GM18519 (cell line): ENCODE measurements at regions not wholly inside any gene's neighbourhood (a gene's known extent, or its start where the extent isn't known, plus 50 kb on each side); places are given as distances from the start of the nearest gene placed in this dataset.

ENCODE experiments used
- ATAC-seq: cut with Tn5 transposase; IDR thresholded peaks from one replicate; pipeline ENCODE4 v1.9.1; 2021; ENCODE audit warnings: mild to moderate bottlenecking, moderate library complexity; ENCODE audit not compliant: unreplicated experiment, low FRiP score

- no peak for ATAC-seq
Observed at GRCh38 chr20:60587986-60588385, 629.8 kb downstream of the CDH26 start.

DNA sequence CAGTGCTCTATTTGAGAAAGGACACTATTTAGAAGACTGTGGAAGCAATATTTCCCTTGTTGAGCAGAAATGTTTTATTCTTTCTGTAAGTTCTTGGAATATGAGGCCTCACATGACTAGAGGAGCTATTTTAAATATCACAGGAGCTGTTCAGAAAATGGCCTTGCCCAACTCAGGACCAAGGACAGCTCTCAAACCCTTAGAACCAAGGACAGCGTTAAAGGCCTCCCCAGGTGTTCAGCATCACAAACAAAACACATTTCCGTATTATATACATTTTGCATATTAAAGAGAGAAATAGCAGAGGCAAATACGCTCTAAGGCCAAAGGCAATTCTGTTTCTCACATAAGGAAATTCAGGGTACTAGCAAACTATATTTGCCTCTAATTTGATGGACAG is 631.4 kb downstream of the CDH26 start:
- ATAC-seq: no peak

DNA sequence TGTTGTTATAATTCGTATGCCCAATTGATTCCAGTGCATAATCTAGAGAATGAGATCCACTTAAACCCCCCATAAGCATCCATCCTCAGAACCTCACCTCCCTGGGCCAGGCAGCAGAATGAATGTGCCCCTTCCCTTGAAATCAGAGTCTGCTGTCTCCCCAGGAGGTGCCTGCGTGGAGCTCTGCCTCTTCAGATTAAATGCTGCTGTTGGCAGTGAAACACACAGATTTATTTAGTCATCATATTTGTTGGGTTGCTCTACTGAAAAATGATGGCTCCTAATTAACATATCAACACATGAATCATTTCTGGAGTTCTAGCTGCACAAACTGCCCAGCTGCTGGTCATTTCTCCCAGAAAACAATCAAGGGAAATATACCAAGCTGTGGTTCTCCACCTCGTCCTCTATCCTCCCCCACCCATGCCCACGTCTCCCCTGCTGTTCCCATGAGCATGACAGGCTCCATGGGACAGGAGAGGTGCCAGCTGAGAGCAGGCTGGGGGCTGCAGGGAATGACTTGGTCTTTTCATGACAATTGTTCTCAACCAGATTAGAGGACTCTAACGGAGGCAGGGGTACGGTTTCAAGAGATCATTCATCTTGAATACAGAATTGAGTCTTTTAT is 633.1 kb downstream of the CDH26 start:
- ATAC-seq: no peak

- ATAC-seq: no peak
Observed at GRCh38 chr20:60598528-60598927, 640.3 kb downstream of the CDH26 start.

DNA sequence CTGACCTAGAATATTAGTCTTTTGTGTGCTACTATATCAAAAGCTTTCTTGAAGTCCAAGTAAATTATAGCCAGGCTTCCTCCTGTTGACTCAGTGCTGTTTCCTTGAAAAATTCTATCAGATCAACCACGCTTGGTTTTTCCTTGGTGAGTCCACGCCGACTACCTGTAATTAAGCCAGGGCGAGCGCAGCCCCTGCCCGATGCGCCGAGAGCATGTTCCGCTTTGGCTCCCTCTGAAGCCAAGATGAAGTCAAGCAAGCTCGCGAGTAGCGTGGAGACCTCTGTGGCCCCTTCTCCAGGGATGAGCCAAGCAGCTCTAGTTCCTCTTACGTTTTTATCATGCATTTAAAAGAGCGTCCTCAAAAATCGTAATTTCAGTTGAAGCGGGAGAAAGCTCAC is 641.2 kb downstream of the CDH26 start:
- ATAC-seq: no peak

DNA sequence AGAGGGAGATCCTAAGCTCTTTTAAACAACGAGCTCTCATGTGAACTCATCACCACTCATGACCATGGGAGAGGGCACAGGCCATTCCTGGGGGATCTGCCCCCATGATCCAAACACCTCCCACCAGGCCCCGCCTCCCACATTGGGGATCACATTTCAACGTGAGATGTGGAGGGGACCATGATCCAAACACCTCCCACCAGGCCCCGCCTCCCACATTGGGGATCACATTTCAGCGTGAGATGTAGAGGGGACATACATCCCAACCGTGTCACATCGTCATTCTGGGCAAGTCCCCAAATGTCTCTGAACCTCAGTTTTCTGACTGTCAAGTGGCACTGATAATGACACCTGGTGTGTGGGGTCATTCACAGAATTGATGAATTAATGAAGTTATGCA is 641.8 kb downstream of the CDH26 start:
- no peak for ATAC-seq

GRCh38 chr20:60624066-60624465 is 628.0 kb upstream of the CDH4 start:
- no peak for ATAC-seq

- no peak for ATAC-seq
Observed at GRCh38 chr20:60627751-60628565, 624.1 kb upstream of the CDH4 start.

DNA sequence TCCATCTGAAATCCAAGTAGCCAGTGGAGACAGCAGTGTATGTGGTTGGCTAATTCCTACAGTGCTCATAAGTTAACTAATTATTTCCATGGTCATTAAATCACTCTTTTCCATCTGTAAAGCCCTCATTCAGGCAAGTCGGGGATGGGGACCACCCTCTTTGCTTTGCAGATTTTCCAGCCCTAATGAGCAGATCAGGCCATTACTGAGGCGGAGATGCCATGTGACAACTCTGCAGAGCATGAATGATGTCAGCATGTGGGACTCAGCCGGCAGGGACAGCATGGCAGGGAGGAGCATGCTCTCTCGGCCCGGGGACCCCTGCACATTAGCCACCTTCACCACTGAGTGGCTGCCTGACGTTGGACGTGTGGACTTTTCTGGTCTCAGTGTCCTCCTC is 623.3 kb upstream of the CDH4 start:
- ATAC-seq: no peak

- ATAC-seq: no peak
Observed at GRCh38 chr20:60629206-60629605, 622.9 kb upstream of the CDH4 start.

- no peak for ATAC-seq
Observed at GRCh38 chr20:60630609-60631008, 621.5 kb upstream of the CDH4 start.

GRCh38 chr20:60631585-60632287 is 620.3 kb upstream of the CDH4 start:
- ATAC-seq: no peak

DNA sequence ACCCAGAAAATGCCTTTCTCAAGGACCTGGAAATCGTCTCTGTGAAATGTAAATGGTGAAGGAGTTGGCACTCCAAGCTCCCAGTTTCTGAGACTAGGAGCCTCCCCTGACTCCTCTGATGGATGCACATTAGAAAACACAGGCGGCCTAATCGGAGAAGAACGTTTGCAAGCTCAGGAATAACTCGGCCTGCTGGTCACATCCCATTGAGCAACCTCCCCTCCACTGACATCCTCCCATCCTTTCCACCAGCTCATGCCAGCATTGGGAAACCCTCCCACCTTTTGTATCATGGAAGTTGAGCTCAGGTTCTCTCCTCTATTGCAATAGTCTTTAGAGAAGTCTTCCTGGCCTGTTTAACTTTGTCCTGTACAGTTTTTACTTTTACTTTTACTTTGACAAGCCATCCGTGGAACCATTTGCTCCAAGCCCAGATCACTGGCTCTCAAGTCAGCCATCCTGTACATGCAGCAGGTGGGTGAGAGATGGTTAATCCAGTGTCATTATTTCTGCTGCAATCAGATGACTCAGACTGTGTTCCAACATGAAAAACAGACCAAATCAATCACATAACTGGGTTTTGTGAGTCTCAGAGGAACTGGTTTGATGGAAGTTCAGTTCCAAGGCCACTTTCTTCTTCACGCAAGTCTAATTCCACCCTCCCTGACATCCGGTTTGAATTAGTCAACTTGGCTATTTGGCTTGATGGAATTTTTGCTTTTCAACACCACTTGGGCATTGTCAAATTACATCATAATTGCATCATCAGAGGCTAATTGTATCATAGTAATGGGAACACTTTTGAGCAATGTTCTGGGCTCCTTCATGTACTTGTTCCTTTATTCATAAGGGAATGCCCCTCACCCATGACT is 619.4 kb upstream of the CDH4 start:
- ATAC-seq: no peak

DNA sequence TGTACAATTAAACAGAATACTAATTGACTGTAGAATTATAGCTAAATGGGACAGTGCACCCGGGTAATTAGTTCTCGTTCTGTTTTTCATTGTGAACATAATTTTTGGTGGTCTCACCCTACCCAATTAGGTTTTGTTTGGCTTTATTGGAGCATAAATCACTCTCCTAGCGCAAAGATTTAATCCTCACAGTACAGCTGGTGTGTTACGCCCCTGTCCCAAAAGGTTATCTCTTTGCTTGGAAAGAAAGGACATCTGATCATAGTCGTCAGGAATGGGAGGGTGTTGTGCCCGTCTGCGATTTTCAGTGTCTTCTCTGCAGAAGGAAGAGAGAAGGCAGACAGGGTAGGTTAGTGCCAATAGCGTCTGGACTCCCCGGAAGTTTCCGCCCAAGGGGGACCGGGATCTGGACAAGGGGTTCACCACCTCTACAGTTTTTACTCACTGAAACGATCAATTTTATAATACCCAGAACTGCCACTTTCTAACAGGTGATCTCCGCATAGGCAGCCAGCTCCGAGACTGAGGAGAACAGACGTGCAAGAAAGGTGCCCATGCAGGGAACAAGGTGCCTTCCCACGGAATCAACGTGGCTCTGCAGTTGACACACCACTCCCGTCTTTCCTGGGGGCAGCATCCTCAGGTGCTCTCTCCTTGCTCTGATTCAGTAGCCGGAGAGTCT is 617.4 kb upstream of the CDH4 start:
- no peak for ATAC-seq

- no peak for ATAC-seq
Observed at GRCh38 chr20:60636417-60636816, 615.6 kb upstream of the CDH4 start.

DNA sequence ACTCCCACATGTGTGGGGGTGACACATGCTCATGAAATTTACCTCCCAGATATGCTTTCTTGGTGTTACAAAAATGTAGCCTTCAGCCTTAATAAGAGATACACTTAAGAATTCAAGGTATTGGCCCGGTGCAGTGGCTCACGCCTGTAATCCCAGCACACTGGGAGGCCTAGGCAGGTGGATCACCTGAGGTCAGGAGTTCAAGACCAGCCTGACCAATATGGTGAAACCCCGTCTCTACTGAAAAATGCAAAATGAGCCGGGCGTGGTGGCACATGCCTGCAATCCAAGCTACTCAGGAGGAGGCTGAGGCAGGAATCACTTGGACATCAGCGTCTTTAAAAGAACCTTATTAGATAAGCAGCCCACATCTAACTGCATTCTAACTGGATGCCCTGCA is 614.3 kb upstream of the CDH4 start:
- no peak for ATAC-seq

GRCh38 chr20:60638430-60639098 is 613.5 kb upstream of the CDH4 start:
- ATAC-seq: no peak

GRCh38 chr20:60641879-60642447 is 610.1 kb upstream of the CDH4 start:
- ATAC-seq: no peak

DNA sequence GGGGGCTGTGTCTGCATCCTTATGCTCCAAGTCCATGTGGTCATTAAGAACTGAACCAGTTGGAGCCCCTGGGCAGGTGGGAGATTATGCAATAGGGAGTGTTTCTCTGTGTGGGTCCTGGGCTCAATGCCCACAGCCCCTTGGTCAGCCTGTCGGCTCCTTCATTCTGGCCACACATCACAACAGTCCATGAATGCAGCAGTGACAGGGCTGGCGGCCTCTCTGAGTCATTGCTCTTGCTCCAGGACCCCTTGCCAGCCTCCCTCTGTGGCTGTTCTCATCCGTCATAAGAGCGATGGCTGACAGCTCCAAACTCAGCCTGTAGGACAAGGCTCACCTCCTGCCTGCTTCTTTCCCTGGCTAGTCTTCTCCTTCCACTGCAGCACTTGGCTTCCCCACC is 609.5 kb upstream of the CDH4 start:
- no peak for ATAC-seq
